ENCODE measurements at regions not wholly inside any gene's neighbourhood (a gene's known extent, or its start where the extent isn't known, plus 50 kb on each side); places are given as distances from the start of the nearest gene placed in this dataset.
"Not testable (repeated sequence)": the region's sequence is repeated elsewhere in the genome, so short reads cannot be mapped to it uniquely, and the experiment has no call there.

DNA sequence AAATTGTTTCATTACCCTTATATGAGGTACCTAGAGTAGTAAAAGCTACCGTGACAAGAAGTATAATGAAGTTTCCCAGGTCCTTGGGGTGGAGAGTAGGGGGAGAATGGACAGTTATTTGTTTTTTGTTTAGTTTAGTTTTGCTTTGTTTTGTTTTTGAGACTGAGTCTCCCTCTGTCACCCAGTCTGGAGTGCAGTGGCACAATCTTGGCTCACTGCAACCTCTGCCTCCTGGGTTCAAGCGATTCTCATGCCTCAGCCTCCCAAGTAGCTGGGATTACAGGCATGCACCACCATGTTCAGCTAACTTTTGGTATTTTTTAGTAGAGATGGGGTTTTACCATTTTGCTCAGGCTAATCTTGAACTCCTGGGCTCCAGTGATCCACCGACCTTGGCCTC, 94.2 kb downstream of the VPREB1 start:
- not testable (repeated sequence) for H3K27me3 ChIP-seq; DNase-seq; H3K4me3 ChIP-seq; H3K36me3 ChIP-seq; H3K4me1 ChIP-seq; H3K9me3 ChIP-seq (replicated peaks); H3K27ac ChIP-seq

DNA sequence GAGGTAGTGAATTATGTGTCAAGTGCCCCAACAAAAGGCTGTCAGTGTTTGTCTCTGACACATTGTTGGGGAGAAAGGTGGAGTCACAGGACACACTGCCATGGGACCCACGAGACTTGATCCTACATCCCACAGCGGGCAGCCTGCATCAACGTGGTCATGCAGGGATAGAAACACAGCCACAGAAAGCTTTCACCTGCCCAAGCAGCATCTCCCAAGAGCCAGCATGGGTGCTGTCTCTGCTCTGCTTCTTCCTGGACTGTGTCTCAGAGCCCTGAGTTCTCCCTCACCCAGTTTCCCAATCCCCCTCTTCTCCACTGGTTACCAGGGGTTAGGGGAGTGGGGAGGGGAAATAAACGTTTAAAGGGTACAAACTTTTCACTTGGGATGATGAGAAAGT, 97.2 kb downstream of the VPREB1 start:
- no peaks in the 10 kb centered on the region for H3K9me3 ChIP-seq (replicated peaks)
- no peak overlapping the region for H3K4me3 ChIP-seq
- no peak for DNase-seq
- no peaks in the 10 kb centered on the region for H3K4me1 ChIP-seq
- H3K36me3 ChIP-seq: no peaks in the 10 kb centered on the region
- H3K27me3 ChIP-seq: no peaks in the 10 kb centered on the region
- H3K27ac ChIP-seq: no peak overlapping the region

DNA sequence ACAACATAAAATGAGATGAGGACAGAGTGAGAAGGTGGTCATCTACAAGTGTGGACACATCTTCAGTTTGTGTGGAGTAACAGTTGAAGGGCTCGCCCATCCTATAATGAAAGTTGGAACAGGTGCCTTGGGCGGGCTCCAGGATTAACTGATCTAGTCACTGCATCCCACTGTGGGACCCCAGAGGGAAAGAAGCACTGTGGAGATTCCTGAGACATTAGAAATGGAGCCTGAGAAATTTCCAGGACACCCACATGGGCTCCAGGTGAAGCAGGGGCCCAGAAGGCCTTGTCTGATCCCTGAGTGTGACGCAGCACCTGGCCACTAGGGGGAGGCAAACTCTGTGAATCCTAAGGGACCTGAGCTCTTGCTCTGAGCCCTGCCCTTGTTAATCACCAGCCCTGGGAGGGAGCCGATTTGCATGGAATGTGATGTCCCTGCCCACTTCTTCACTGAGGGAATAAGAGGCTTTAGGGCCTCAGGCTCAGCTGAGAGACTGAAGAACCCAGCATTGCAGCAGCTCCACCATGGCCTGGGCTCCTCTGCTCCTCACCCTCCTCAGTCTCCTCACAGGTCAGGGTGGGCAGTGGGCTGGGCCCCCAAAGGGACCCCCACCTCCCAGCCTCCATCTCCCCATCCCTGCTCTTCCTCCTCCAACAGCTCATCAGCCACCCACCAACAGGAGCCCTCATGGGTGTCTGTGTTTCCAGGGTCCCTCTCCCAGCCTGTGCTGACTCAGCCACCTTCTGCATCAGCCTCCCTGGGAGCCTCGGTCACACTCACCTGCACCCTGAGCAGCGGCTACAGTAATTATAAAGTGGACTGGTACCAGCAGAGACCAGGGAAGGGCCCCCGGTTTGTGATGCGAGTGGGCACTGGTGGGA, 98.4 kb downstream of the VPREB1 start:
- H3K9me3 ChIP-seq (replicated peaks): no peaks in the 10 kb centered on the region
- no peak overlapping the region for H3K4me3 ChIP-seq
- H3K27me3 ChIP-seq: no peaks in the 10 kb centered on the region
- H3K36me3 ChIP-seq: no peaks in the 10 kb centered on the region
- no peaks in the 10 kb centered on the region for H3K4me1 ChIP-seq
- H3K27ac ChIP-seq: no peak overlapping the region
- DNase-seq: peak; percentile 62 to 76

DNA sequence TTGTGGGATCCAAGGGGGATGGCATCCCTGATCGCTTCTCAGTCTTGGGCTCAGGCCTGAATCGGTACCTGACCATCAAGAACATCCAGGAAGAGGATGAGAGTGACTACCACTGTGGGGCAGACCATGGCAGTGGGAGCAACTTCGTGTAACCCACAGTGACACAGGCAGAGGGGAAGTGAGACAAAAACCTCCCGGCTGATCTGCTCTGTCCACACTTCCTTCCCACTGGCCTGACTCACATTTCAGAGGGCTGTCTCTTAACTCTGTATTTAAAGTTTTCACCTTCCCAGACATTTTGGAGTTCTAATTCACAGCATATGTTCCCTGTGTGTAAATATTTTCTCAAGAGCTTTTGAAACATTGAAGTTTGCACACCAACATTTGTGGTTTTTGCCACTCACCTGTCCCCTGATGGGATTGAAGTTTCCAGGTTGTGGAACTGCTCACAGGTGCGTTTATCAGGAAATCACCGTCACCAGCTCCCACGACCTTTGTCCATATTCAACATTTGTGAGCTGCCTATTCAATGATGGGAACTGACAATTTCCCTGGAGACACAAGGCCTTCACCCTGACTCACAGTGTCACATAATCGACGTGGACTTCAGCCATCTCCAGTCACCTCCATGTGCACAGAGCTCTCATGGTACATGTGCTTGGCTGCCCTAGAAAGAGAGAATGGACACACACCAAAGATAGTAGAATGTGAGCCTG, 99.2 kb downstream of the VPREB1 start:
- Histone ChIP-seq H3K36me3 (no peaks in the 10 kb centered on the region), H3K4me3 (no peak overlapping the region), H3K9me3 (replicated peaks) (no peaks in the 10 kb centered on the region), H3K4me1 (no peaks in the 10 kb centered on the region), H3K27ac (no peak overlapping the region), H3K27me3 (no peaks in the 10 kb centered on the region)
- no peak for DNase-seq

DNA sequence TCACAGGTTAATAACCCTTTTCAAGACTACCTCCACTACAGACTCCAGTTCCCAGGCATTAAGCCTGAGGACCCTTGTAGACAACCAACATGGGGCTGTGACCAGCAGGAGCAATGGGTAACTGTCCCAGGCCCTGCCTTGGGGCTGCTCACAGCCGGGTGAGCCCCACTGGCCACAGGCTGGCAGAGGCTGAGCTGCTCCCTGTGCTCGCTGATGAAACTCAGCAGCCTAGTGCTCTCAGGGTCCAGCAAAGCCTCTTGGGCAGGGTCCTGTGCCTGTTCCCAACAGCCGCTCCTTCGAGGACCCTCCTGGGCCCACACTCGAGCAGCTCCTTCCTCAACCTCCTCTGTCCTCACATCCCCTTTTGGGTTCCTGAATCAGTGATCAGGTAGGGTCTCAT, 99.8 kb downstream of the VPREB1 start:
- H3K4me3 ChIP-seq: no peak overlapping the region
- no peaks in the 10 kb centered on the region for H3K4me1 ChIP-seq
- H3K9me3 ChIP-seq (replicated peaks): no peaks in the 10 kb centered on the region
- no peak overlapping the region for H3K27ac ChIP-seq
- DNase-seq: no peak
- no peaks in the 10 kb centered on the region for H3K27me3 ChIP-seq
- no peaks in the 10 kb centered on the region for H3K36me3 ChIP-seq

GRCh38 chr22:22345781-22346180, 101.2 kb downstream of the VPREB1 start:
- DNase-seq: no peak

DNA sequence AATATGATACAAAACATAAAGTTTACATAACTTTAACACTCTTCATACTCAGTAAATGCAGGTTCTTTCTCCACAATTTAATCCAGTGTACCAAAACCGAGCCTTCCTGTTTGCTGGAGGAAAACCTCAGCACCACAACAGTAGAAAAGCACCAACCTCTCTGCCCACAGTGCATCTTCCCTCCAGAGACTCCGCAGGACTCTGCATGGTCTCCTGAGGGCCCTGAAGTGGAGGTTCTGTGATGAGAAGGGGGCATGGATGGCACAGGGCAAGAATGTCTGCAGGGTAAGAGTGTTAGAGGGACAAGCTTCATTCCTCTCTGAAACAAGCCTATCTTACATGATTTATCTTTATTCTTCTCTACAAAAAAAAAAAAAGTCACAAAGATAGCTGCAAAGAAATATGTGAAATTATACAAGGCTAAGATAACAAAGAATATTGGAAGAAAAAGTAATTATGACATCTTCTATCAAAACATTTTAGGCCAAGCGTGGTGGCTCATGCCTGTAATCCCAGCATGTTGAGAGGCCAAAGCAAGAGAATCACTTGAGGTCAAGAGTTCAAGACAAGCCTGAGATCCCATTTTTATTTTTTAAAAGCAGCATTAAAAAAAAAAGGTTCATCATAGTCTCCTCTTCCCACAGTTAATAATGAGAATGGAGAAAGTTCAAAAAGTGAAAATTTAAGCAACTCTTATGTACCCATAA, 102.0 kb downstream of the VPREB1 start:
- H3K27me3 ChIP-seq: 0 out of 2 replicates have a peak, but pooled peaks cover 3% of the 10 kb centered on the region
- H3K4me3 ChIP-seq: no peak overlapping the region
- DNase-seq: no peak
- no peaks in the 10 kb centered on the region for H3K9me3 ChIP-seq (replicated peaks)
- H3K4me1 ChIP-seq: no peaks in the 10 kb centered on the region
- H3K36me3 ChIP-seq: no peaks in the 10 kb centered on the region
- H3K27ac ChIP-seq: no peak overlapping the region

More at GRCh38 chr22:22345781-22346180, 101.2 kb downstream of the VPREB1 start:
- H3K27ac ChIP-seq: no peak overlapping the region
- H3K4me3 ChIP-seq: no peak overlapping the region
- H3K36me3 ChIP-seq: no peaks in the 10 kb centered on the region
- no peaks in the 10 kb centered on the region for H3K9me3 ChIP-seq (replicated peaks)
- H3K27me3 ChIP-seq: 0 out of 2 replicates have a peak, but pooled peaks cover 3% of the 10 kb centered on the region
- H3K4me1 ChIP-seq: no peaks in the 10 kb centered on the region

GRCh38 chr22:22348127-22348814, 103.7 kb downstream of the VPREB1 start:
- H3K4me1 ChIP-seq: no peaks in the 10 kb centered on the region
- DNase-seq: peak in 1 of 2 experiments; percentile 29
- H3K9me3 ChIP-seq (replicated peaks): no peaks in the 10 kb centered on the region
- H3K36me3 ChIP-seq: no peaks in the 10 kb centered on the region
- no peak overlapping the region for H3K27ac ChIP-seq
- H3K4me3 ChIP-seq: no peak overlapping the region
- H3K27me3 ChIP-seq: 0 out of 2 replicates have a peak, but pooled peaks cover 3% of the 10 kb centered on the region

DNA sequence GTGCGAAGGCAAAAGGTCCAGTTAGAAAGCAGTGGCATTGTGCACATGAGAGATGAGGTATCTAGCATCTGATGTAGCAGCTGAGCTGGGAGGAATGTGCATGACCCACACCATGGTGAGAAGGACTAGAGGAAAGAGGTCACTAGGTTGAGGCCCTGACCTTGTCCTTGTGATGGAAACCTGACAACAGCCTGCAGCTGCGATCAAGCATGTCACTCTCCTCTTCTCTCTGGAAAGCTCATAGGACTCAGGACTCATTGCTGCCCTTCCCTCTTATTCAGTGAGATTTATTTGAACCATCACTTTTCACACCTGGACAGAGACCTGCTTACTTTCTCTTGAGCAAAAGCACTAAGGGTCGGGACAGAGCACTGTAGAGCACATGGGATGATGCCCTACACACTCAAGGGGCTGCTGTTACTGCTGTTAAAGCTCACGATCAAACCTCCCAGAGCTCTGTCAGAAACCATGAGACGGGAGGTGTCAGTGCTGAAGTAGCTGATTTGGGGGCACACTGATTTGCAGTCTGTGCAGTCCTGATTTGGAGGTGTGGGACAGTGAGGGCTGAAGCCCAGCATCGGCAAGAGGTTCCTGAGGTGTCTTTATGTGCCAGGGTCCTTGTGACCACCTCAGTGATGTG, 104.3 kb downstream of the VPREB1 start:
- Histone ChIP-seq H3K9me3 (replicated peaks) (no peaks in the 10 kb centered on the region), H3K36me3 (no peaks in the 10 kb centered on the region), H3K27ac (no peak overlapping the region), H3K4me3 (no peak overlapping the region), H3K27me3 (0 out of 2 replicates have a peak, but pooled peaks cover 3% of the 10 kb centered on the region), H3K4me1 (no peaks in the 10 kb centered on the region)
- no peak for DNase-seq

- no peaks in the 10 kb centered on the region for H3K4me1 ChIP-seq
- H3K36me3 ChIP-seq: no peaks in the 10 kb centered on the region
- H3K9me3 ChIP-seq (replicated peaks): no peaks in the 10 kb centered on the region
- DNase-seq: no peak
- no peak overlapping the region for H3K27ac ChIP-seq
- 0 out of 2 replicates have a peak, but pooled peaks cover 3% of the 10 kb centered on the region for H3K27me3 ChIP-seq
- H3K4me3 ChIP-seq: no peak overlapping the region
Measured at GRCh38 chr22:22349455-22349836, 104.9 kb downstream of the VPREB1 start.

GRCh38 chr22:22351366-22351765, 106.8 kb downstream of the VPREB1 start:
- DNase-seq: no peak
- Histone ChIP-seq H3K27me3 (0 out of 2 replicates have a peak, but pooled peaks cover 3% of the 10 kb centered on the region), H3K4me1 (no peaks in the 10 kb centered on the region), H3K4me3 (no peak overlapping the region), H3K36me3 (no peaks in the 10 kb centered on the region), H3K9me3 (replicated peaks) (no peaks in the 10 kb centered on the region), H3K27ac (no peak overlapping the region)

- Histone ChIP-seq H3K27ac (no peak overlapping the region), H3K36me3 (no peaks in the 10 kb centered on the region), H3K9me3 (replicated peaks) (no peaks in the 10 kb centered on the region), H3K4me3 (no peak overlapping the region), H3K4me1 (0 out of 2 replicates have a peak, but pooled peaks cover 3% of the 10 kb centered on the region), H3K27me3 (0 out of 2 replicates have a peak, but pooled peaks cover 3% of the 10 kb centered on the region)
- peak in 1 of 2 experiments; percentile 52 for DNase-seq
Measured at GRCh38 chr22:22352371-22352999, 107.9 kb downstream of the VPREB1 start.

DNA sequence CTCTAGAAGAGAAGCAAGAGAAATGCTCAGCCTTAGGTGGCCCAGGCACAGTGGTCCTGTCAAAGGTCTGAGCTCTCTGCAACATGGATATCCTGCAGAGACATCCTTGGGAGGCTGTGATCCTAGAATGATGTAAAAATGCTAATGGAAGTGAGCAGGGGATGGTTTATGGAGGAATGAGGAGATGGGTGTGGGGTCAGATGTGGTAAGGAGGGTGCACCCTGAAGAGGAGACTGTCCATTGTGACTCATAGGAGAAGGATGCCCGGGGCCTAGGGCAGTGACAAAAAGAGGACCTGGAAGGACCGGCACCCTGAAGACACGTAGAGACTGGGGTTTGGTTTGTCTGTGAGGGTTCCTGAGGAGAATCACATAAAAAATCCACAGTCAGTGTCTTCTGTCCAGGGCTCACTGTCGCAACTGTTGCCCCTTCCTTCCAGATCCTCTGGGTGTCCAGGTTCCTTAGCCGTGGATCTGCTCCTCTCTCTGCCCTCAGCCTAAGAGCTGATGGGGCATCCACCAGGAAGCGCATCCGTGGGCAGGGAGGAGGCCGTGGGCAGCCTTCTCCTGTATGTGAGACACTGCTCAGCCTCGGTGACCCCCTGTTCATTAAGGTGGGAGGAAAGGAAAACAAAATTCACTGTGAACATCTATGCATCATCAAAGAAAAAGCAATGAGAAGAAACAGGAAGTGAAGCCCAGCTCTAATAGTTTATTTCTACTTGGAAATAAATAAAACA, 110.7 kb downstream of the VPREB1 start:
- 0 out of 2 replicates have a peak, but pooled peaks cover 3% of the 10 kb centered on the region for H3K4me1 ChIP-seq
- H3K27ac ChIP-seq: no peak overlapping the region
- no peaks in the 10 kb centered on the region for H3K36me3 ChIP-seq
- H3K4me3 ChIP-seq: no peak overlapping the region
- no peak for DNase-seq
- H3K27me3 ChIP-seq: 0 out of 2 replicates have a peak, but pooled peaks cover 3% of the 10 kb centered on the region
- H3K9me3 ChIP-seq (replicated peaks): peaks cover 5% of the 10 kb centered on the region

Measured in SJCRH30 (cell line).